PC-9 (cell line): ENCODE measurements at regions not wholly inside any gene's neighbourhood (a gene's known extent, or its start where the extent isn't known, plus 50 kb on each side); places are given as distances from the start of the nearest gene placed in this dataset.

Experiments used
- BruUV-seq: library from RNA; stranded (reverse); fragments of 400-500 nt; replicated peaks from 2 replicates; lab custom pipeline; 2021; lab: Mats Ljungman, UMichigan
- CTCF ChIA-PET: fragments of 300-600 bp; sonication (Branson Sonifier 250); formaldehyde crosslinking; loops from one replicate; lab custom pipeline; 2022; ENCODE audit warnings: antibody characterized with exemption; lab: Charles Lee
- POLR2A ChIA-PET: fragments of 300-600 bp; sonication (Branson Sonifier 250); formaldehyde crosslinking; loops from one replicate; lab custom pipeline; 2022; ENCODE audit warnings: antibody characterized with exemption; ENCODE audit not compliant: unreplicated experiment; lab: Charles Lee
- DNase-seq, 2 experiments: peaks; one replicate each; pipeline versions ENCODE4 v3.0.0 to v3.0.0-alpha.2; 2015 to 2022; ENCODE audit warnings: mixed read lengths in 1 of 2
- H2AFZ ChIP-seq: fragments of 200-600 bp; sonication (generic); 2 replicates; pipeline ENCODE4 v1.8.1; 2017; ENCODE audit warnings: antibody characterized with exemption
- H3F3A ChIP-seq: fragments of 200-600 bp; sonication (generic); 2 replicates; pipeline ENCODE4 v1.8.1; 2017; ENCODE audit warnings: antibody characterized with exemption, mild to moderate bottlenecking, low read depth; ENCODE audit not compliant: insufficient read depth
- H3K27ac ChIP-seq: fragments of 200-600 bp; sonication (generic); 2 replicates; pipeline ENCODE4 v1.6.1; 2016; ENCODE audit warnings: mixed run types
- H3K27me3 ChIP-seq: fragments of 200-600 bp; sonication (generic); 2 replicates; pipeline ENCODE4 v1.6.1; 2016; ENCODE audit warnings: low read depth, mixed run types; ENCODE audit not compliant: insufficient read depth
- H3K36me3 ChIP-seq: fragments of 200-600 bp; sonication (generic); 2 replicates; pipeline ENCODE4 v1.6.1; 2016; ENCODE audit warnings: low read depth, mixed run types
- H3K4me1 ChIP-seq: fragments of 200-600 bp; sonication (generic); replicated peaks from 2 replicates; pipeline ENCODE4 v1.6.1; 2016; ENCODE audit warnings: mixed run types; ENCODE audit not compliant: insufficient read depth
- H3K4me2 ChIP-seq: fragments of 200-600 bp; sonication (generic); 2 replicates; pipeline ENCODE4 v1.6.1; 2017; ENCODE audit warnings: mixed run types
- H3K4me3 ChIP-seq: fragments of 200-600 bp; sonication (generic); 2 replicates; pipeline ENCODE4 v1.6.1; 2016; ENCODE audit warnings: mixed run types
- H3K79me2 ChIP-seq: fragments of 200-600 bp; sonication (generic); 2 replicates; pipeline ENCODE4 v1.6.1; 2017; ENCODE audit warnings: low read depth, mixed run types
- H3K9me2 ChIP-seq: fragments of 200-600 bp; sonication (generic); 2 replicates; pipeline ENCODE4 v1.8.1; 2017; ENCODE audit warnings: mild to moderate bottlenecking; ENCODE audit not compliant: insufficient read depth
- H3K9me3 ChIP-seq: fragments of 200-600 bp; sonication (generic); 2 replicates; pipeline ENCODE4 v1.8.1; 2016; ENCODE audit warnings: low read depth; ENCODE audit not compliant: insufficient read depth
- H4K20me1 ChIP-seq: fragments of 200-600 bp; sonication (generic); 2 replicates; pipeline ENCODE4 v1.8.1; 2017; ENCODE audit not compliant: insufficient read depth
- EZH2 ChIP-seq: fragments of 200-600 bp; sonication (generic); IDR thresholded peaks from 2 replicates; pipeline ENCODE4 v1.8.0; 2017; ENCODE audit warnings: antibody characterized with exemption, low read depth
- intact Hi-C: fragments of 100-400 bp; cut with micrococcal nuclease; formaldehyde crosslinking; loops from one replicate; pipeline ENCODE4 v1.10.0; 2022; ENCODE audit not compliant: unreplicated experiment
- TF ChIP-seq, protein P1 (sequence below): fragments of 200-600 bp; sonication (generic); conservative IDR thresholded peaks from 2 replicates; pipeline ENCODE4 v1.6.1; 2017; ENCODE audit warnings: mixed run types, antibody characterized with exemption, mild to moderate bottlenecking, moderate library complexity

DNA sequence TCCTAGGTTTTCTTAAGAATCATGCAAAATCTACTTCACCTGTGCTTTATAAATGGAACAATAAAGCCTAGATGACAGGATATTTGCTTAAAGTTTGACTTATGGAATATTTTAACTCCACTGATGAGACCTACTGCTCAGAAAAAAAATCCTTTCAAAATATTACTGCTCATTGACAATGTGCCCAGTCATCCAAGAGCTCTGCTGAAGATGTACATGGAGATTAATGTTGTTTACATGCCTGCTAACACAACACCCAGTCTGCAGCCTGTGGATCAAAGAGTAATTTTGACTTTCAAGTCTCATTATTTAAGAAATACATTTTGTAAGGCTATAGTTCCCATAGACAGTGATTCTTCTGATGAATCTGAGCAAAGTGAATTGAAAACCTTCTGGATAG, 889.6 kb downstream of the CDH18 start:
- Histone ChIP-seq H3K27ac (no peak overlapping the region), H2AFZ (no peak overlapping the region), H3F3A (no peaks in the 10 kb centered on the region), H3K36me3 (no peaks in the 10 kb centered on the region), H3K27me3 (no peaks in the 10 kb centered on the region), H3K9me3 (no peaks in the 10 kb centered on the region), H3K9me2 (no peaks in the 10 kb centered on the region), H4K20me1 (no peaks in the 10 kb centered on the region; the same call in 1 of the 2 replicates), H3K4me1 (no peaks in the 10 kb centered on the region), H3K4me3 (no peak overlapping the region), H3K79me2 (no peaks in the 10 kb centered on the region), H3K4me2 (no peak overlapping the region)
- intact Hi-C loops = no loop called here
- CTCF ChIA-PET = no interaction called here
- no TSS peak for BruUV-seq
- TF ChIP-seq EZH2 = no peak
- POLR2A ChIA-PET = no interaction called here
- no peak for DNase-seq

DNA sequence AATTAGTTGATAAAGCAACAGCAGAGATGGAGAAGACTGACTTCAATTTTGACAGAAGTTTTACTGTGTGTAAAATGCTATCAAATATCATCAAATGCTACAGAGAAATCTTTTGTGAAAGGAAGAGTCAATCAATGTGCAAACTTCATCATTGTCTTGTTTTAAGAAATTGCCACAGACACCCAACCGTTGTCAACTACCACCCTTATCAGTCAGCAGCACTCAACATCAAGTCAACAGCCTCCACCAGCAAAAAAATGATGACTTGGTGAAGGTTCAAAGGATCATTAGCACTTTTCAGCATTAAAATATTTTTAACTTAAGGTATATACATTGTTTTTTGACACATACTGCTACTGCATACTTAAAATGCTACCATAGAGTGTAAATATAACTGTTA, 888.8 kb downstream of the CDH18 start:
- BruUV-seq = no TSS peak
- no peaks in the 10 kb centered on the region for H3K4me1 ChIP-seq
- no peaks in the 10 kb centered on the region for H3F3A ChIP-seq
- H3K9me3 ChIP-seq = no peaks in the 10 kb centered on the region
- H3K27me3 ChIP-seq = no peaks in the 10 kb centered on the region
- DNase-seq = no peak
- ChIA-PET CTCF (no interaction called here), POLR2A (no interaction called here)
- intact Hi-C loops = no loop called here
- no peak overlapping the region for H3K4me3 ChIP-seq
- no peaks in the 10 kb centered on the region for H3K79me2 ChIP-seq
- no peak overlapping the region for H3K4me2 ChIP-seq
- H2AFZ ChIP-seq = no peak overlapping the region
- no peaks in the 10 kb centered on the region; the same call in 1 of the 2 replicates for H4K20me1 ChIP-seq
- no peak for TF ChIP-seq EZH2
- H3K36me3 ChIP-seq = no peaks in the 10 kb centered on the region
- no peaks in the 10 kb centered on the region for H3K9me2 ChIP-seq
- H3K27ac ChIP-seq = no peak overlapping the region

DNA sequence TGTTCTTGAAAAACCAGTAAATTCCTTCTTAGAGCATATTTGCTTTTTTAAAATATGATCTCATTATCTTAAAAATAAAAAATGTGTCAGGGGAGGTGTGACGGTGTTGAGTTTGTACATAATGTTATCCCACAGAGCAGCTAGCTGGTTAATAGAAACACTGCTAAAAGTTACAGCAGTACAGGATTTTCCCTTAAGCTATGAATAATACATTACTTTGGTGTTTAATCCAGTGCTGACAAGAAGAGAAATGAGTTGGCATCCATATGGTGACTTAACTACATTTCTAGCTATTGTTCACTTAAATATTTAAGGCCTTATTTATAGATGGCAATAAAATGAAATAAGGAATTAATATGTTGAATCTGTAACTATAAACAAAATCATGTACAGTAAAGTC, 883.1 kb downstream of the CDH18 start:
- Histone ChIP-seq H3K4me2 (no peak overlapping the region), H3K36me3 (no peaks in the 10 kb centered on the region), H3K27ac (no peak overlapping the region), H2AFZ (no peak overlapping the region), H3K27me3 (no peaks in the 10 kb centered on the region), H3K79me2 (no peaks in the 10 kb centered on the region), H3K9me2 (no peaks in the 10 kb centered on the region), H4K20me1 (no peaks in the 10 kb centered on the region; the same call in 1 of the 2 replicates), H3F3A (no peaks in the 10 kb centered on the region), H3K4me1 (no peaks in the 10 kb centered on the region), H3K9me3 (no peaks in the 10 kb centered on the region), H3K4me3 (no peak overlapping the region)
- TF ChIP-seq, protein P1, sequence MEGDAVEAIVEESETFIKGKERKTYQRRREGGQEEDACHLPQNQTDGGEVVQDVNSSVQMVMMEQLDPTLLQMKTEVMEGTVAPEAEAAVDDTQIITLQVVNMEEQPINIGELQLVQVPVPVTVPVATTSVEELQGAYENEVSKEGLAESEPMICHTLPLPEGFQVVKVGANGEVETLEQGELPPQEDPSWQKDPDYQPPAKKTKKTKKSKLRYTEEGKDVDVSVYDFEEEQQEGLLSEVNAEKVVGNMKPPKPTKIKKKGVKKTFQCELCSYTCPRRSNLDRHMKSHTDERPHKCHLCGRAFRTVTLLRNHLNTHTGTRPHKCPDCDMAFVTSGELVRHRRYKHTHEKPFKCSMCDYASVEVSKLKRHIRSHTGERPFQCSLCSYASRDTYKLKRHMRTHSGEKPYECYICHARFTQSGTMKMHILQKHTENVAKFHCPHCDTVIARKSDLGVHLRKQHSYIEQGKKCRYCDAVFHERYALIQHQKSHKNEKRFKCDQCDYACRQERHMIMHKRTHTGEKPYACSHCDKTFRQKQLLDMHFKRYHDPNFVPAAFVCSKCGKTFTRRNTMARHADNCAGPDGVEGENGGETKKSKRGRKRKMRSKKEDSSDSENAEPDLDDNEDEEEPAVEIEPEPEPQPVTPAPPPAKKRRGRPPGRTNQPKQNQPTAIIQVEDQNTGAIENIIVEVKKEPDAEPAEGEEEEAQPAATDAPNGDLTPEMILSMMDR = no peak
- no peak for TF ChIP-seq EZH2
- CTCF ChIA-PET = no interaction called here
- intact Hi-C loops = no loop called here
- POLR2A ChIA-PET = no interaction called here
- no TSS peak for BruUV-seq
- no peak for DNase-seq

DNA sequence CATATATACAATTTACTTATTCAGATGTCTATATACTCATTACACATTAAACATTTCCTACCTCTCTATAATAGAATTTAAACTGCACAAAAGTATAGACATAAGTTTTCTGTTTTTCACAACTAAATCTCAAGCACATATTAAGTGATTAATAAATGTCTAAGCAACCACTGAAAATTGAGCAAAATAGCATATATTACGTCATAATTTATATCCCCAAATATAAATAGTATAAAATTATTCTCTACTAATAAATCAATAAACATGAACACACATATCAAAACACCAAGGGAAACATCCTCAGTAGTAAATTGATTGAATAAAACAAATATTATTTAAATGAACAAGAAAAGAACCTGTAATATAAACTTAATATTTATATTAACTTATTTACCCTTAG, 865.1 kb downstream of the CDH18 start:
- H3K4me1 ChIP-seq = no peaks in the 10 kb centered on the region
- no peak overlapping the region for H3K27ac ChIP-seq
- TF ChIP-seq, protein P1 = no peak
- no peak for TF ChIP-seq EZH2
- H3K4me3 ChIP-seq = no peak overlapping the region
- no peaks in the 10 kb centered on the region for H4K20me1 ChIP-seq
- POLR2A ChIA-PET = no interaction called here
- H3K9me3 ChIP-seq = no peaks in the 10 kb centered on the region
- intact Hi-C loops = no loop called here
- no TSS peak for BruUV-seq
- no peaks in the 10 kb centered on the region for H3K27me3 ChIP-seq
- H2AFZ ChIP-seq = no peak overlapping the region
- DNase-seq = no peak
- 0 out of 2 replicates have a peak, but pooled peaks cover 6% of the 10 kb centered on the region for H3K9me2 ChIP-seq
- CTCF ChIA-PET = no interaction called here
- no peaks in the 10 kb centered on the region for H3K36me3 ChIP-seq
- H3K4me2 ChIP-seq = no peak overlapping the region
- no peaks in the 10 kb centered on the region for H3F3A ChIP-seq
- H3K79me2 ChIP-seq = no peaks in the 10 kb centered on the region
